HEK293T (cell line): ENCODE measurements at regions not wholly inside any gene's neighbourhood (a gene's known extent, or its start where the extent isn't known, plus 50 kb on each side); places are given as distances from the start of the nearest gene placed in this dataset.

Source experiments
- CTCF ChIA-PET: fragments of 350-600 bp; formaldehyde crosslinking; extraction: SDS; loops from one replicate; lab custom pipeline; 2021; ENCODE audit warnings: antibody characterized with exemption, inconsistent platforms; lab: Yijun Ruan, JAX
- POLR2A ChIA-PET: fragments of 350-600 bp; formaldehyde crosslinking; extraction: SDS; loops from one replicate; lab custom pipeline; 2020; ENCODE audit warnings: antibody characterized with exemption, inconsistent platforms; lab: Yijun Ruan, JAX
- DNase-seq: peaks from one replicate; pipeline ENCODE4 v3.0.0; 2012; ENCODE audit warnings: mixed read lengths; ENCODE audit errors: extremely low spot score
- ARNT ChIP-seq: fragments of 450-650 bp; IDR thresholded peaks from 2 replicates; pipeline ENCODE4 v1.6.1; 2017; ENCODE audit warnings: mild to moderate bottlenecking
- BHLHE40 ChIP-seq: fragments of 450-650 bp; IDR thresholded peaks from 2 replicates; pipeline ENCODE4 v1.6.1; 2016; ENCODE audit warnings: mild to moderate bottlenecking, moderate library complexity, borderline replicate concordance
- CTBP1 ChIP-seq: fragments of 450-650 bp; IDR thresholded peaks from 2 replicates; pipeline ENCODE4 v1.6.1; 2016; ENCODE audit warnings: borderline replicate concordance
- ELF4 ChIP-seq: fragments of 450-650 bp; IDR thresholded peaks from 2 replicates; pipeline ENCODE4 v1.6.1; 2017; ENCODE audit warnings: antibody characterized with exemption
- FOXA1 ChIP-seq: fragments of 450-650 bp; IDR thresholded peaks from 2 replicates; pipeline ENCODE4 v1.6.1; 2016; ENCODE audit warnings: mild to moderate bottlenecking
- FOXK2 ChIP-seq: fragments of 450-650 bp; IDR thresholded peaks from 2 replicates; pipeline ENCODE4 v1.6.1; 2016; ENCODE audit warnings: mild to moderate bottlenecking
- FOXM1 ChIP-seq: fragments of 450-650 bp; IDR thresholded peaks from 2 replicates; pipeline ENCODE4 v1.6.1; 2017; ENCODE audit warnings: mild to moderate bottlenecking, borderline replicate concordance
- HDGF ChIP-seq: fragments of 450-650 bp; IDR thresholded peaks from 2 replicates; pipeline ENCODE4 v1.6.1; 2017; ENCODE audit warnings: antibody characterized with exemption, borderline replicate concordance
- L3MBTL2 ChIP-seq: fragments of 450-650 bp; conservative IDR thresholded peaks from 2 replicates; pipeline ENCODE4 v1.6.1; 2016; ENCODE audit warnings: mild to moderate bottlenecking
- LEF1 ChIP-seq: fragments of 450-650 bp; IDR thresholded peaks from 2 replicates; pipeline ENCODE4 v1.6.1; 2017; ENCODE audit warnings: mild to moderate bottlenecking, borderline replicate concordance
- NFRKB ChIP-seq: fragments of 450-650 bp; IDR thresholded peaks from 2 replicates; pipeline ENCODE4 v1.6.1; 2016; ENCODE audit warnings: mild to moderate bottlenecking, moderate library complexity
- PKNOX1 ChIP-seq: fragments of 450-650 bp; IDR thresholded peaks from 2 replicates; pipeline ENCODE4 v1.6.1; 2016
- SP1 ChIP-seq: fragments of 450-650 bp; IDR thresholded peaks from 2 replicates; pipeline ENCODE4 v1.6.1; 2017
- SUZ12 ChIP-seq: fragments of 450-650 bp; IDR thresholded peaks from 2 replicates; pipeline ENCODE4 v1.6.1; 2016; ENCODE audit warnings: mild to moderate bottlenecking
- TARDBP ChIP-seq: fragments of 450-650 bp; IDR thresholded peaks from 2 replicates; pipeline ENCODE4 v1.6.1; 2016
- ZNF384 ChIP-seq: fragments of 450-650 bp; IDR thresholded peaks from 2 replicates; pipeline ENCODE4 v1.6.1; 2016

- no peak for DNase-seq
- POLR2A ChIA-PET = no interaction called here
- TF ChIP-seq ELF4 (no peak), FOXK2 (no peak), TARDBP (no peak), PKNOX1 (no peak), LEF1 (no peak), ARNT (no peak), SP1 (no peak), FOXA1 (no peak), L3MBTL2 (no peak), BHLHE40 (no peak), SUZ12 (no peak), FOXM1 (no peak), CTBP1 (no peak)
- CTCF ChIA-PET = no interaction called here
Observed at GRCh38 chr2:180473456-180473855, 466.4 kb upstream of the CWC22 start.

GRCh38 chr2:180472133-180472532 is 465.0 kb upstream of the CWC22 start:
- ChIA-PET CTCF (no interaction called here), POLR2A (no interaction called here)
- no peak for TF ChIP-seq SP1
- no peak for DNase-seq

GRCh38 chr2:180463608-180464007 is 456.5 kb upstream of the CWC22 start:
- DNase-seq = no peak
- ChIA-PET POLR2A (no interaction called here), CTCF (no interaction called here)
- TF ChIP-seq BHLHE40 (no peak), ELF4 (no peak), CTBP1 (no peak), FOXA1 (no peak), FOXK2 (no peak), ARNT (no peak), LEF1 (no peak), ZNF384 (no peak), HDGF (no peak), SP1 (no peak), FOXM1 (no peak), TARDBP (no peak), PKNOX1 (no peak), NFRKB (no peak), L3MBTL2 (no peak)

- ChIA-PET CTCF (no interaction called here), POLR2A (no interaction called here)
- DNase-seq = no peak
- no peak for TF ChIP-seq NFRKB
- no peak for TF ChIP-seq L3MBTL2
- no peak for TF ChIP-seq ELF4
- TF ChIP-seq HDGF = no peak
- no peak for TF ChIP-seq FOXK2
Observed at GRCh38 chr2:180461761-180462160, 454.7 kb upstream of the CWC22 start.

GRCh38 chr2:180456801-180457200 is 449.7 kb upstream of the CWC22 start:
- POLR2A ChIA-PET = no interaction called here
- DNase-seq = no peak
- no peak for TF ChIP-seq PKNOX1
- TF ChIP-seq FOXM1 = no peak
- TF ChIP-seq FOXA1 = no peak
- no peak for TF ChIP-seq NFRKB
- no peak for TF ChIP-seq LEF1
- no peak for TF ChIP-seq ZNF384
- TF ChIP-seq HDGF = no peak
- CTCF ChIA-PET = no interaction called here

- DNase-seq = no peak
- TF ChIP-seq SP1 = no peak
- TF ChIP-seq SUZ12 = no peak
- no peak for TF ChIP-seq PKNOX1
- TF ChIP-seq TARDBP = no peak
- TF ChIP-seq CTBP1 = no peak
- TF ChIP-seq HDGF = no peak
- TF ChIP-seq FOXK2 = no peak
- no peak for TF ChIP-seq LEF1
- TF ChIP-seq ELF4 = no peak
- CTCF ChIA-PET = no interaction called here
- POLR2A ChIA-PET = no interaction called here
Observed at GRCh38 chr2:180450841-180451240, 443.7 kb upstream of the CWC22 start.
